COR-L47 (cell line): ENCODE measurements at regions not wholly inside any gene's neighbourhood (a gene's known extent, or its start where the extent isn't known, plus 50 kb on each side); places are given as distances from the start of the nearest gene placed in this dataset.

Experiments
- DNase-seq: peaks from one replicate; lab custom pipeline; 2025; lab: John Stamatoyannopoulos, UW

GRCh38 chrX:11056322-11057176, 54.6 kb upstream of the HCCS start:
- DNase-seq = no peak

GRCh38 chrX:11059933-11060332, 51.2 kb upstream of the HCCS start:
- no peak for DNase-seq
